SU-DHL-6 (cell line): ENCODE measurements at regions not wholly inside any gene's neighbourhood (a gene's known extent, or its start where the extent isn't known, plus 50 kb on each side); places are given as distances from the start of the nearest gene placed in this dataset.

Experiments
- CTCF ChIP-seq: fragments of 200-600 bp; sonication (generic); IDR thresholded peaks from one replicate; pipeline ENCODE4 v1.5.1; 2017; ENCODE audit warnings: antibody characterized with exemption, mild to moderate bottlenecking, low read length, moderate library complexity; ENCODE audit not compliant: insufficient read depth, poor library complexity, severe bottlenecking
- EZH2phosphoT487 ChIP-seq: fragments of 200-600 bp; sonication (generic), shearing (Covaris generic); conservative IDR thresholded peaks from 2 replicates; pipeline ENCODE4 v1.6.1; 2018; ENCODE audit warnings: mild to moderate bottlenecking, antibody characterized with exemption, low read length, moderate library complexity, mixed read lengths

- no peak for TF ChIP-seq CTCF
- TF ChIP-seq EZH2phosphoT487: no peak
Observed at GRCh38 chr1:193408782-193409293, 222.4 kb upstream of the B3GALT2 start.
